ENCODE measurements at regions not wholly inside any gene's neighbourhood (a gene's known extent, or its start where the extent isn't known, plus 50 kb on each side); places are given as distances from the start of the nearest gene placed in this dataset.

GRCh38 chr5:87183896-87184295 is 83.8 kb upstream of the RASA1 start:
- no peak for DNase-seq (ENCODE audit: low spot score)
- no peak overlapping the region for H3K4me2 ChIP-seq
- Mint-ChIP-seq H3K4me1 (no peaks in the 10 kb centered on the region), H3K27ac (no peak overlapping the region), H3K9me3 (no peaks in the 10 kb centered on the region), H3K27me3 (ENCODE audit: insufficient read depth, low read depth) (no peaks in the 10 kb centered on the region), H3K4me3 (no peak overlapping the region), H3K36me3 (no peaks in the 10 kb centered on the region)
- no peaks in the 10 kb centered on the region for H3K9me3 ChIP-seq (ENCODE audit: low read depth)
- no peak overlapping the region for H3K27ac ChIP-seq
- no peaks in the 10 kb centered on the region for H3F3A ChIP-seq (ENCODE audit: low read depth)
- H2AFZ ChIP-seq (replicated peaks) = no peak overlapping the region
- no peaks in the 10 kb centered on the region for H3K4me1 ChIP-seq
- H3K9ac ChIP-seq = no peak overlapping the region
- H3K4me3 ChIP-seq = no peak overlapping the region
- no peaks in the 10 kb centered on the region for H4K20me1 ChIP-seq (ENCODE audit: low read depth)
- TF ChIP-seq EZH2 (IDR thresholded peaks at IDR 0.05) = no peak
- no peak for TF ChIP-seq CTCF (IDR thresholded peaks at IDR 0.05)
- TF ChIP-seq EZH2phosphoT487 (IDR thresholded peaks at IDR 0.05) = no peak
- H3K36me3 ChIP-seq = no peaks in the 10 kb centered on the region
- H3K27me3 ChIP-seq = no peaks in the 10 kb centered on the region
- no peaks in the 10 kb centered on the region for H3K79me2 ChIP-seq (ENCODE audit: low read depth)

DNA sequence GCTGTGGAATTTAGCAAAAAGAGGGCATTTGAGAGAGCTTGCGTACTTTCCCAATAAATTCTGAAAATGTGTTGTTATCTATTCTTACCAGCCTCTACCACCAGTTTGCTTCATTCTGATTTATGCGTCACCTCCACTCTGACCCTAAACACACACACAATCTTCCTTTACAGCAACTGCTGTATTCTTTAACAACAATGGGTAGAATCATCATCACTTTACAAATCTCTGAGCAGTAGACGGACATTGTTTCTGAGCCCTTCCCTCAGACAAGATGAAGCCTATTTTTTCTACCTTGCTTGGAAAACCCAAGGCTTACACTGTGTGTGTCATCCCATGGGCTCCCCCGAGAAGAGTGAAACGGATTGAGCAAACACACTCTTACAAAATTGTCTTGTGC is 83.1 kb upstream of the RASA1 start:
- H3K36me3 Mint-ChIP-seq = no peaks in the 10 kb centered on the region
- H3K4me3 Mint-ChIP-seq = no peak overlapping the region
- Histone ChIP-seq H3K79me2 (ENCODE audit: low read depth) (no peaks in the 10 kb centered on the region), H3K4me2 (no peak overlapping the region), H3K9ac (no peak overlapping the region), H3K4me3 (no peak overlapping the region), H3K9me3 (ENCODE audit: low read depth) (no peaks in the 10 kb centered on the region), H3K27ac (no peak overlapping the region), H3K27me3 (no peaks in the 10 kb centered on the region), H3F3A (ENCODE audit: low read depth) (no peaks in the 10 kb centered on the region), H4K20me1 (ENCODE audit: low read depth) (no peaks in the 10 kb centered on the region), H3K4me1 (no peaks in the 10 kb centered on the region), H3K36me3 (no peaks in the 10 kb centered on the region), H2AFZ (replicated peaks) (peak overlapping the region; percentile 6)
- no peaks in the 10 kb centered on the region for H3K27me3 Mint-ChIP-seq (ENCODE audit: insufficient read depth, low read depth)
- H3K27ac Mint-ChIP-seq = no peak overlapping the region
- no peaks in the 10 kb centered on the region for H3K4me1 Mint-ChIP-seq
- TF ChIP-seq EZH2phosphoT487 (IDR thresholded peaks at IDR 0.05) (no peak), EZH2 (IDR thresholded peaks at IDR 0.05) (no peak), CTCF (IDR thresholded peaks at IDR 0.05) (no peak)
- no peaks in the 10 kb centered on the region for H3K9me3 Mint-ChIP-seq
- no peak for DNase-seq (ENCODE audit: low spot score)

DNA sequence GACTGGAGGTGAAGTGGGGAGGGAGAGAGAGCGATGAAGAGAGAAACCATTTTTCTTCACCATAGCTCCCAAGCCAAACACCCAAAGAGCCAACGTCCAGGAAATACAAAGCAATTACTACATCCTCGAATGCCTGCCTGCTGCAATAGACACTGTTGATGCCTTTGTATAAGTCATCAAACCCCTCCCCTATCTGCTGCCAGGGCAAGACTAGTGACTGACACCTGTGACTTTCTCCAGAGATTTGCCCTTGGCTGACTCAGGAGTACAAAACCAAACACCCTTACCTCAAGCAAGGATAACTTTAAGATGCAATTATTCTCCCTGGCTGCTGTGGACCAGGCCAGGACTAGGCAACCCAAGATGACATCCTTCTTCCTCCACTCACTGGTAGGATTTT is 81.8 kb upstream of the RASA1 start:
- no peak overlapping the region for H3K9ac ChIP-seq
- no peaks in the 10 kb centered on the region for H4K20me1 ChIP-seq (ENCODE audit: low read depth)
- H3K79me2 ChIP-seq (ENCODE audit: low read depth) = no peaks in the 10 kb centered on the region
- TF ChIP-seq EZH2 (IDR thresholded peaks at IDR 0.05) = no peak
- TF ChIP-seq EZH2phosphoT487 (IDR thresholded peaks at IDR 0.05) = no peak
- no peak for TF ChIP-seq CTCF (IDR thresholded peaks at IDR 0.05)
- Mint-ChIP-seq H3K27ac (no peak overlapping the region), H3K27me3 (ENCODE audit: insufficient read depth, low read depth) (no peaks in the 10 kb centered on the region), H3K4me1 (no peaks in the 10 kb centered on the region), H3K36me3 (no peaks in the 10 kb centered on the region), H3K9me3 (no peaks in the 10 kb centered on the region), H3K4me3 (no peak overlapping the region)
- no peaks in the 10 kb centered on the region for H3K36me3 ChIP-seq
- H3K27me3 ChIP-seq = no peaks in the 10 kb centered on the region
- no peaks in the 10 kb centered on the region for H3F3A ChIP-seq (ENCODE audit: low read depth)
- H3K27ac ChIP-seq = no peak overlapping the region
- no peak overlapping the region for H2AFZ ChIP-seq (replicated peaks)
- DNase-seq (ENCODE audit: low spot score) = peak; percentile 5
- no peaks in the 10 kb centered on the region for H3K9me3 ChIP-seq (ENCODE audit: low read depth)
- no peak overlapping the region for H3K4me2 ChIP-seq
- H3K4me3 ChIP-seq = no peak overlapping the region
- no peaks in the 10 kb centered on the region for H3K4me1 ChIP-seq

DNA sequence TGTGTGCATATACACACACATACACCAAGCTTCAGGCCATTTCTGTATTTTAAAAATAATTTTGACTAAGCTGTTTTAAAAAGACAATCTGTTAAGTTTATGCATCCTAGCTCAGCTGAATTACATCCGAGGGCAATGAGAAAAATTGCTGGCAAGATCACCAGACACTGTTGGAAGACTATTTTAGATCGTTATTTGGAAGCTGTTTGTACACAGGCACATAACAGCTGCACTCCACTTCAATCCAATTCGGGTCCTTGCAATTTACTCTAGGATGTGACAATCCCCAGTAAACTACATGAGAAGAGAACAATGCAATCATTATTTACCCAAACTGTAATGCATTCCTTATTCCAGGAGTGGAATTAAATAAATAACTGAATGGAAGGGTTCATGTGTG is 79.3 kb upstream of the RASA1 start:
- TF ChIP-seq EZH2phosphoT487 (IDR thresholded peaks at IDR 0.05) (no peak), EZH2 (IDR thresholded peaks at IDR 0.05) (no peak), CTCF (IDR thresholded peaks at IDR 0.05) (no peak)
- Mint-ChIP-seq H3K27ac (no peak overlapping the region), H3K9me3 (no peaks in the 10 kb centered on the region), H3K36me3 (no peaks in the 10 kb centered on the region), H3K4me1 (no peaks in the 10 kb centered on the region), H3K27me3 (ENCODE audit: insufficient read depth, low read depth) (no peaks in the 10 kb centered on the region), H3K4me3 (no peak overlapping the region)
- no peak overlapping the region for H3K27ac ChIP-seq
- no peak overlapping the region for H2AFZ ChIP-seq (replicated peaks)
- H3K36me3 ChIP-seq = no peaks in the 10 kb centered on the region
- H3K4me1 ChIP-seq = no peaks in the 10 kb centered on the region
- no peak overlapping the region for H3K9ac ChIP-seq
- no peak for DNase-seq (ENCODE audit: low spot score)
- H3F3A ChIP-seq (ENCODE audit: low read depth) = no peaks in the 10 kb centered on the region
- H3K4me3 ChIP-seq = no peak overlapping the region
- no peaks in the 10 kb centered on the region for H3K27me3 ChIP-seq
- no peaks in the 10 kb centered on the region for H3K9me3 ChIP-seq (ENCODE audit: low read depth)
- no peak overlapping the region for H3K4me2 ChIP-seq
- no peaks in the 10 kb centered on the region for H3K79me2 ChIP-seq (ENCODE audit: low read depth)
- H4K20me1 ChIP-seq (ENCODE audit: low read depth) = no peaks in the 10 kb centered on the region
